Testis (tissue), 2 donors: ENCODE measurements at regions not wholly inside any gene's neighbourhood (a gene's known extent, or its start where the extent isn't known, plus 50 kb on each side); places are given as distances from the start of the nearest gene placed in this dataset.

Experiments used
- DNase-seq: peaks from one replicate; pipeline ENCODE4 v3.0.0-alpha.2; 2019
- H3K27ac ChIP-seq, 2 donors: fragments of 200-600 bp; sonication (generic); one replicate each; pipeline ENCODE4 v1.5.1; 2019
- H3K27me3 ChIP-seq: fragments of 200-600 bp; sonication (generic); one replicate; pipeline ENCODE4 v1.5.1; 2019
- H3K36me3 ChIP-seq: fragments of 200-600 bp; sonication (generic); one replicate; pipeline ENCODE4 v1.5.1; 2017; ENCODE audit warnings: low read depth; ENCODE audit errors: missing control alignments
- H3K4me1 ChIP-seq: fragments of 200-600 bp; sonication (generic); one replicate; pipeline ENCODE4 v1.5.1; 2019
- H3K4me3 ChIP-seq, 2 donors: fragments of 200-600 bp; sonication (generic); one replicate each; pipeline ENCODE4 v1.5.1; 2017 to 2019
- H3K9me3 ChIP-seq: fragments of 200-600 bp; sonication (generic); one replicate; pipeline ENCODE4 v1.5.1; 2017
- CTCF ChIP-seq, 3 experiments: fragments of 450-650 bp in 2 of 3; fragments of 200-600 bp in 1 of 3; sonication (generic) in 1 of 3; IDR thresholded peaks; one replicate each; pipeline ENCODE4 v1.5.1; 2016 to 2019; ENCODE audit warnings: antibody characterized with exemption in 3 of 3, mild to moderate bottlenecking in 2 of 3, moderate library complexity in 1 of 3
- POLR2A ChIP-seq: fragments of 450-650 bp; IDR thresholded peaks from one replicate; pipeline ENCODE4 v1.6.1; 2017; ENCODE audit warnings: antibody characterized with exemption, mild to moderate bottlenecking, moderate library complexity
- WGBS, 2 donors: methylation state at CpG; one replicate each; pipeline ENCODE4 v1.1.5; 2018; 5-methylcytosine and 5-hydroxymethylcytosine counted together
- intact Hi-C: fragments of 100-400 bp; cut with DNase I; formaldehyde crosslinking; loops from one replicate; pipeline ENCODE4 v1.15.1; 2023; ENCODE audit warnings: low total_unique reads

DNA sequence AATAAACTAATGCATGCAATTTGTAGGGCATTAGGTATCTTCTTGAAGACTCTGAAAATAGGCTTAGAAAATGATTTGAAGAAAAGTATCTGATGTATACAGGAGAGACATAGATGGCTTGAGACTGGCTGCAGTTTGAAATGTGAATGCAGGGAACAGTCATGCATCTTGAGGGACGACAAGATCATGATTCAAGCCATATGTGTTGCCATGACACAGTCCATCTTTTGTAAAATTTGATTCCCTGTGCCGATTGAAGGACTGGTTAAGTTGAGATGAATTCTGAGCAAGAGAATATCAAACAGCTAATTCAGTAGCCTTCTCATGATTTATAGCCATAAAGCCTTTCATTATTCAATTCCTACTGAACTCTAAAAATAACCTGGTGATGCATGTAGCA is 231.6 kb downstream of the CASP12 start:
- Histone ChIP-seq H3K27ac (no peak overlapping the region), H3K4me1 (no peaks in the 10 kb centered on the region), H3K4me3 (no peak overlapping the region), H3K9me3 (no peaks in the 10 kb centered on the region), H3K36me3 (no peaks in the 10 kb centered on the region), H3K27me3 (no peaks in the 10 kb centered on the region)
- no peak for DNase-seq
- WGBS, 2 donors: 82 to 84% methylated on average over 2 of the region's 2 CpGs
- intact Hi-C loops: no loop called here
- TF ChIP-seq CTCF (IDR thresholded peaks at IDR 0.05) (no peak), POLR2A (no peak)

GRCh38 chr11:104665641-104666040 is 232.6 kb downstream of the CASP12 start:
- Histone ChIP-seq H3K4me1 (no peaks in the 10 kb centered on the region), H3K9me3 (no peaks in the 10 kb centered on the region), H3K27ac (no peak overlapping the region), H3K4me3 (no peak overlapping the region), H3K36me3 (no peaks in the 10 kb centered on the region), H3K27me3 (no peaks in the 10 kb centered on the region)
- 75 to 80% methylated on average over 3 of the region's 3 CpGs for WGBS, 2 donors
- TF ChIP-seq POLR2A: no peak
- TF ChIP-seq CTCF (IDR thresholded peaks at IDR 0.05): no peak
- intact Hi-C loops: no loop called here
- DNase-seq: no peak

DNA sequence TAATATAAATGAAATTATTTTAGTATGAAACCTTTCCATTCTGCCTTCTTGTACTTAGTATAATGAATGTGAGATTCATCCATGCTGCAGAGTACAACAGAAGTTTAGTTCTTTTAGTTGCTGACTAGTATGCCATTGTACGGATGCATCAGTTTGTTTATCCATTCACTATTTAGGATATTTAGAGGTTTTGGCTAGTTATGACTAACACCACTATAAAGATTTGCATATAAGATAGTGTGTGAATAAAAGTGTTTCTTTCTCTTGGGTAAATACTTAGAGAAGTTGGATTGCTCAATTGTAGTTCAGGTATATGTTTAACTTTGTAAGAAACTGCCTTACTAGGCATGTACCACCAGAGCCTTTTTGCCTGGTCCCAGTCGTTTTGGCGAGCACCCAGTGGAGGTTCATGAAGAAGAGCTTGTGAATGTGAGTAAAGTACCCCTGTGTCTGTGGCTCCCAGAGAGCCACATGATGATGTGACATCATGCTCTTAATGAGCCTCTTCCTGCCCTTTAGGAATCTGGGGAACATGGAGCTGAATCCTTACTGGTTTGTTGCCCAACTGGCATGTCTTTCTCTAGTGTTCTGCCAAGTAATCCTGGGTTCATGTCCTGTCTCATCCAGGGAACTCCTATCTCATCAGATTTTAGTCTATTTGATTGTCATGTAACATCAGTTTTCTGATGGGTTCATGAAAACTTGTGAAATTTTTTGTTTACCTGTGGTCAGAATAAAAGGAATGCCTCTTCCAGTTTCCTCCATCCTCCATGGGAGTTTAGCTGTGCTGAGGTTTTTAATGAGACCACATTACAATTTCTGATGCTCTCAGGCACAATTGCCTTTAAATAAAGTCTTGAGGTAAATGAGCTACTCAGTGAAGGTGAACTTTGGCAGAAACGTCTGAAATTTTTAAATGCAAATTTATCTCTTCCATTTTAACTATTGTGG is 234.8 kb downstream of the CASP12 start:
- intact Hi-C loops: no loop called here
- H3K4me3 ChIP-seq: no peak overlapping the region
- no peak overlapping the region for H3K27ac ChIP-seq
- WGBS, 2 donors: 83 to 92% methylated on average over 4 of the region's 4 CpGs
- H3K9me3 ChIP-seq: no peaks in the 10 kb centered on the region
- no peaks in the 10 kb centered on the region for H3K27me3 ChIP-seq
- no peak for DNase-seq
- H3K36me3 ChIP-seq: no peaks in the 10 kb centered on the region
- H3K4me1 ChIP-seq: no peaks in the 10 kb centered on the region
- TF ChIP-seq CTCF (IDR thresholded peaks at IDR 0.05) (no peak), POLR2A (no peak)

GRCh38 chr11:104661901-104662300 is 236.4 kb downstream of the CASP12 start:
- Histone ChIP-seq H3K4me1 (no peaks in the 10 kb centered on the region), H3K27ac (no peak overlapping the region), H3K36me3 (no peaks in the 10 kb centered on the region), H3K27me3 (no peaks in the 10 kb centered on the region), H3K4me3 (no peak overlapping the region), H3K9me3 (no peaks in the 10 kb centered on the region)
- intact Hi-C loops: no loop called here
- no peak for TF ChIP-seq POLR2A
- no peak for TF ChIP-seq CTCF (IDR thresholded peaks at IDR 0.05)
- WGBS, 2 donors: 81 to 88% methylated on average over 1 of the region's 1 CpG
- DNase-seq: no peak

- H3K36me3 ChIP-seq: no peaks in the 10 kb centered on the region
- WGBS, 2 donors: 81 to 83% methylated on average over 5 of the region's 5 CpGs
- H3K4me1 ChIP-seq: no peaks in the 10 kb centered on the region
- TF ChIP-seq CTCF (IDR thresholded peaks at IDR 0.05): no peak
- no peak for DNase-seq
- intact Hi-C loops: no loop called here
- H3K4me3 ChIP-seq: no peak overlapping the region
- no peak overlapping the region for H3K27ac ChIP-seq
- H3K27me3 ChIP-seq: no peaks in the 10 kb centered on the region
- no peaks in the 10 kb centered on the region for H3K9me3 ChIP-seq
Observed at GRCh38 chr11:104661471-104661870, 236.8 kb downstream of the CASP12 start.
